Adrenal gland (tissue), 9 donors: ENCODE measurements at regions not wholly inside any gene's neighbourhood (a gene's known extent, or its start where the extent isn't known, plus 50 kb on each side); places are given as distances from the start of the nearest gene placed in this dataset.

ENCODE experiments used
- DNase-seq, 7 donors: peaks; one replicate each; pipeline ENCODE4 v3.0.0-alpha.2; 2019 to 2020
- H3K27ac ChIP-seq, 5 donors: fragments of 200-600 bp; sonication (generic) in 4 of 5; 1 replicate in 3 of 5; 2 replicates in 2 of 5; pipeline versions ENCODE4 v1.5.1 to v1.8.0; 2016 to 2020; ENCODE audit warnings: mild to moderate bottlenecking in 1 of 5
- H3K27me3 ChIP-seq: fragments of 200-600 bp; 2 replicates; pipeline ENCODE4 v1.8.0; 2021
- H3K36me3 ChIP-seq, 2 donors: fragments of 200-600 bp; replicated peaks in 1 of 2; 1 replicate in 1 of 2; 2 replicates in 1 of 2; pipeline versions ENCODE4 v1.5.1 to v1.8.0; 2018 to 2022
- H3K4me1 ChIP-seq, 2 donors: fragments of 200-600 bp; replicated peaks in 1 of 2; 1 replicate in 1 of 2; 2 replicates in 1 of 2; pipeline versions ENCODE4 v1.5.1 to v1.8.0; 2018 to 2021
- H3K4me3 ChIP-seq, 4 donors: fragments of 200-600 bp; sonication (generic) in 3 of 4; one replicate each; pipeline ENCODE4 v1.5.1; 2016 to 2018
- H3K9me3 ChIP-seq, 3 donors: fragments of 200-600 bp; sonication (generic) in 1 of 3; replicated peaks in 1 of 3; 1 replicate in 2 of 3; 2 replicates in 1 of 3; pipeline versions ENCODE4 v1.5.1 to v1.8.0; 2016 to 2021
- CTCF ChIP-seq, 6 experiments: fragments of 450-650 bp in 4 of 6; fragments of 200-600 bp in 2 of 6; sonication (generic) in 1 of 6; IDR thresholded peaks; 1 replicate in 5 of 6; 2 replicates in 1 of 6; pipeline versions ENCODE4 v1.5.1 to v1.8.0; 2016 to 2021; ENCODE audit warnings: antibody characterized with exemption in 6 of 6, mild to moderate bottlenecking in 2 of 6, moderate library complexity in 1 of 6
- POLR2A ChIP-seq, 2 donors: fragments of 450-650 bp; IDR thresholded peaks; one replicate each; pipeline ENCODE4 v1.6.1; 2017; ENCODE audit warnings: antibody characterized with exemption in 2 of 2, mild to moderate bottlenecking in 2 of 2, moderate library complexity in 1 of 2
- WGBS, 4 donors: extraction: QIAGEN DNeasy Blood & Tissue Kit in 2 of 4; methylation state at CpG; one replicate each; pipeline versions ENCODE4 v1.1.5 to v1.1.7; 2013 to 2017; 5-methylcytosine and 5-hydroxymethylcytosine counted together
- intact Hi-C, 2 donors: fragments of 100-400 bp; cut with DNase I; formaldehyde crosslinking; loops; one replicate each; pipeline versions ENCODE4 v1.14.1 to v1.15.0; 2022 to 2023
- donor health status: healthy with polysubstance abuse.
- donor health status: Bipolar disorder and iron deficiency.
- donor health status: DM: yes; HTN: yes; CAD: no.
- donor health status: DM: no; HTN: no; CAD: no.
- donor health status: DM: no; HTN: no; CAD: no.

- TF ChIP-seq CTCF (IDR thresholded peaks at IDR 0.05) (no peak), POLR2A (IDR thresholded peaks at IDR 0.05) (no peak)
- Histone ChIP-seq H3K27me3 (no peaks in the 10 kb centered on the region), H3K36me3 (no peaks in the 10 kb centered on the region), H3K9me3 (no peaks in the 10 kb centered on the region), H3K4me1 (no peaks in the 10 kb centered on the region), H3K4me3 (no peak overlapping the region), H3K27ac (no peak overlapping the region)
- intact Hi-C loops: no loop called here
- WGBS, 4 donors: 45 to 58% (median 49%) methylated on average over 2 of the region's 2 CpGs
- no peak for DNase-seq
Measured at GRCh38 chr2:5140347-5140746, 551.8 kb upstream of the SOX11 start.

DNA sequence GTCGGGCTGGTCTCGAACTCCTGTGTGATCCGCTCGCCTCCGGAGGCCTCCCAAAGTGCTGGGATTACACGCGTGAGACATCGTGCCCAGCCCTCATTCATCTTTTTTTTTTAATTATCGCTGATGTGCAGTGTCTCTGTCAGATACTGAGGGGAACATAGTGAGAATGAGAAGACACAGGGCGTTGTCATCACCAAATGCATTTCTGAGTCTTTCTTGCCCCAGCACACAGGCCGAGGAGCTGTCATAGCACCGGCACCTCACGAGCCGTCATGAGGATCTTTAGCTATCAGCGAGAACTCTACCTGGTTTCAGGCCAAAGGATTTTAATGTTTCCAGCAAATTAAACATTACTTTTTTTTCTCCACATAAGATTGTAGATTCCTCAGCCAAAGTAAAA, 548.0 kb upstream of the SOX11 start:
- Histone ChIP-seq H3K27ac (no peak overlapping the region), H3K9me3 (no peaks in the 10 kb centered on the region), H3K36me3 (no peaks in the 10 kb centered on the region), H3K4me3 (no peak overlapping the region), H3K27me3 (no peaks in the 10 kb centered on the region), H3K4me1 (no peaks in the 10 kb centered on the region)
- DNase-seq: no peak
- 89 to 97% (median 90%) methylated on average over 15 of the region's 15 CpGs for WGBS, 4 donors
- intact Hi-C loops: no loop called here
- TF ChIP-seq POLR2A (IDR thresholded peaks at IDR 0.05) (no peak), CTCF (IDR thresholded peaks at IDR 0.05) (no peak)

DNA sequence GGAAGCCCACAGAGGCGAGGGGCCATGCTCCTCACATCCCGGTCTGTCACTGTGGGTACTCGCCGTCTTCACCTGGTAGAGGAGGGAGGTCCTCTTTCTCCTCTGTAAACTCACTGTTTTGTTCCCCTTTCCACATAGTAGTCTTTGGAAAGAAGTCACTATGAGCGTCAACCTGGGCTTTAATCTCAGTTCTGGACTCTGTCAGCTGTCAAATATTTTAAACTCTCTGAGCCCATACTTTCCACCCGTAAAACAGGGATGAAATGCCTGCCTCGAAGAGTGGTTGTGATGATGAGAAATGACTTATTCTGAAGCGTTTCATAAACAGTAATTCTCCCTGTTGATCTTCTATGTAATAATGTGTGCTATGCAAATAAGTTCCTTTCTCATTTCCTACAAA, 547.1 kb upstream of the SOX11 start:
- no peak for DNase-seq
- 71 to 82% (median 76%) methylated on average over 8 of the region's 8 CpGs for WGBS, 4 donors
- no peaks in the 10 kb centered on the region for H3K9me3 ChIP-seq
- TF ChIP-seq POLR2A (IDR thresholded peaks at IDR 0.05): no peak
- TF ChIP-seq CTCF (IDR thresholded peaks at IDR 0.05): no peak
- no peaks in the 10 kb centered on the region for H3K4me1 ChIP-seq
- H3K27ac ChIP-seq: no peak overlapping the region
- intact Hi-C loops: no loop called here
- no peak overlapping the region for H3K4me3 ChIP-seq
- H3K27me3 ChIP-seq: no peaks in the 10 kb centered on the region
- H3K36me3 ChIP-seq: no peaks in the 10 kb centered on the region

DNA sequence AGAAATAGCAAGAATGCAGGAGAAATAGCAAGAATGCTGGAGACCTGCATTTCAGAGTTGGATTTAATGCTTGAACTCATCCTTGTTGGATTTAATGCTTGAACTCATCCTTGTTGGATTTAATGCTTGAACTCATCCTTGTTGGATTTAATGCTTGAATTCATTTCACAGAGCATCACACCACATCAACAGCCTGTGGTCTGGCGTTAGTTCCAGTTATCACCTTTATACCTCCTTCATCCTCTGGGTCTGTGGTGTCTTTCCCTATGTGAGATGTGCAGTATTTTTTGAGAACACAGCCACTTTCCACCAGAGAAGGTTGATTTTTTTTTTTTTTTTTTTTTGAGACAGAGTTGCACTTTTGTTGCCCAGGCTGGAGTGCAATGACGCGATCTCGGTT, 546.4 kb upstream of the SOX11 start:
- Histone ChIP-seq H3K4me1 (no peaks in the 10 kb centered on the region), H3K9me3 (no peaks in the 10 kb centered on the region), H3K4me3 (no peak overlapping the region), H3K27ac (no peak overlapping the region), H3K36me3 (no peaks in the 10 kb centered on the region), H3K27me3 (no peaks in the 10 kb centered on the region)
- DNase-seq: no peak
- 85 to 96% (median 94%) methylated on average over 4 of the region's 4 CpGs for WGBS, 4 donors
- no peak for TF ChIP-seq CTCF (IDR thresholded peaks at IDR 0.05)
- no peak for TF ChIP-seq POLR2A (IDR thresholded peaks at IDR 0.05)
- intact Hi-C loops: no loop called here
